ENCODE measurements at regions not wholly inside any gene's neighbourhood (a gene's known extent, or its start where the extent isn't known, plus 50 kb on each side); places are given as distances from the start of the nearest gene placed in this dataset.

DNA sequence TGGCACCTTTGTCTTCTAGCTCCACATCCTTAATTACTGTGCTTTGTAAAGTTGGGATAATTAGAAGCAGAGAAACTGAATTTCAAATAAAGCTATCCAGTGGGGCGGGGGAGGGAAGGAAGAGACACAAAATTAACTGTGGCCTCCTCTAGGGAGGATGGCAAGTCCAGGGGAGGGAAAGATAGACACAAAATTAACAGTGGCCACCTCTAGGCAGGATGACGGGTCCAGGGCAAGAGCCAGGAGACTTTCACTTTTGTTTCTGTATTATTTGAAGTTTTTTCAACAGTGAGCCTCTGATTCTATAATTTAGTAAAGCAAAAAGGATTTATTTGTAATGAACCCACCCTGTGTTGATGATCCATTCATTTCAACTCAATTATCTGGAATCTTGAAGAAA is 335.9 kb downstream of the MSX2 start:
- H3K27ac ChIP-seq (ENCODE audit: low read depth): no peak overlapping the region
- no peak for DNase-seq (ENCODE audit: extremely low spot score)
- WGBS: 56% methylated on average over 2 of the region's 2 CpGs
- H3K4me1 ChIP-seq (ENCODE audit: insufficient read depth): no peaks in the 10 kb centered on the region
- H3K36me3 ChIP-seq (ENCODE audit: insufficient read depth): no peaks in the 10 kb centered on the region
- peak overlapping the region; percentile 0 for H3K4me3 ChIP-seq (ENCODE audit: low read depth, low read length)

DNA sequence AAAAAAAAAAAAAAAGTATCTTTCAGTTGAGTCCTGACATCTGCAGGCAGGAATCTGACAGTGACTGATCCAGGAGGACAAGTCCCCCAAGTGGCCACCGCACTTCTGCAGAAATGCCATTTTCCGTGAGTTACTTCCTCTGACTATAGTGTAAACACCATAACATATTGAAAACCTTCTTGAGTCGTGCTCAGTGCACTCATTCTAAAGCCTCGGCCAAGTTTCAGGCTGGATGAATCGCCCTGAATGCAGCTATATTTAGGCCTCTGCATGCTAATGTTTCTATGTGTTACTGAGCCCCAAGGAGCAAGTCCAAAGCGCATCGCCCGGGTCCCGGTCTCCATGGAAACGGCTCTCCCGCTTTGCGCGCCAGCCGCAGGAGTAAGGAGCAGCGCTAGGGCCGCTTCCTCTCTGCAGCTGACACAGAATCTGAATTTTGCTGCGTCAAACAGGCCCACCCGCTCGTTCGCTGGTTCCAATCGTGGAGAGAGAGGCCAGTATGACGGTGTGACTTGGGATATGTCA is 335.4 kb downstream of the MSX2 start:
- DNase-seq (ENCODE audit: extremely low spot score): peak; percentile 35
- WGBS: 4% methylated on average over 22 of the region's 22 CpGs
- Histone ChIP-seq H3K36me3 (ENCODE audit: insufficient read depth) (no peaks in the 10 kb centered on the region), H3K4me3 (ENCODE audit: low read depth, low read length) (peak overlapping the region; percentile 0), H3K4me1 (ENCODE audit: insufficient read depth) (no peaks in the 10 kb centered on the region), H3K27ac (ENCODE audit: low read depth) (no peak overlapping the region)

- H3K36me3 ChIP-seq (ENCODE audit: insufficient read depth): no peaks in the 10 kb centered on the region
- DNase-seq (ENCODE audit: extremely low spot score): no peak
- H3K27ac ChIP-seq (ENCODE audit: low read depth): no peak overlapping the region
- 90% methylated on average over 4 of the region's 4 CpGs for WGBS
- no peaks in the 10 kb centered on the region for H3K4me1 ChIP-seq (ENCODE audit: insufficient read depth)
- H3K4me3 ChIP-seq (ENCODE audit: low read depth, low read length): no peak overlapping the region
These were observed 332.4 kb downstream of the MSX2 start for GRCh38 chr5:175056831-175057230.

- Histone ChIP-seq H3K4me1 (ENCODE audit: insufficient read depth) (no peaks in the 10 kb centered on the region), H3K4me3 (ENCODE audit: low read depth, low read length) (no peak overlapping the region), H3K27ac (ENCODE audit: low read depth) (no peak overlapping the region), H3K36me3 (ENCODE audit: insufficient read depth) (no peaks in the 10 kb centered on the region)
- DNase-seq (ENCODE audit: extremely low spot score): no peak
- 80% methylated on average over 3 of the region's 3 CpGs for WGBS
These were observed 329.9 kb downstream of the MSX2 start for GRCh38 chr5:175054243-175054642.

- no peaks in the 10 kb centered on the region for H3K4me1 ChIP-seq (ENCODE audit: insufficient read depth)
- H3K27ac ChIP-seq (ENCODE audit: low read depth): no peak overlapping the region
- no peaks in the 10 kb centered on the region for H3K36me3 ChIP-seq (ENCODE audit: insufficient read depth)
- no peak overlapping the region for H3K4me3 ChIP-seq (ENCODE audit: low read depth, low read length)
- WGBS: 79% methylated on average over 2 of the region's 2 CpGs
- DNase-seq (ENCODE audit: extremely low spot score): no peak
These were observed 328.0 kb downstream of the MSX2 start for GRCh38 chr5:175052351-175052750.

DNA sequence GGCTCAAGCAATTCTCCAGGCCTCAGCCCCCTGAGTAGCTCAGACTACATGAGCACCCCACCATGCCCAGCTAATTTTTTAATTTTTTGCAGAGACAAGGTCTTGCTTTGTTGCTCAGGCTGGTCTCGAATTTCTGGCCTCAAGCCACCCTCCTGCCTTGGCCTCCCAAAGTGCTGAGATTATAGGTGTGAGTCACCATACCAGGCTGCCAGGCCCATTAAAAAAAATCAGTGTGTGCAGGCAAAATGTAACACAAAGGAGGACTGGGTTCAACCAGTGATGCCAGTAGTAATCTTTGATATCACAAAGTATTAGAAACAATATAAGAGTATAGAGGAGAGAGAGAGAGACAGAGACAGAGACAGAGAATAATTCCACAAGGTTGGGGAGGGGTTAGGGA is 322.7 kb downstream of the MSX2 start:
- 46% methylated on average over 1 of the region's 1 CpG for WGBS
- no peaks in the 10 kb centered on the region for H3K4me1 ChIP-seq (ENCODE audit: insufficient read depth)
- no peak for DNase-seq (ENCODE audit: extremely low spot score)
- no peak overlapping the region for H3K4me3 ChIP-seq (ENCODE audit: low read depth, low read length)
- no peak overlapping the region for H3K27ac ChIP-seq (ENCODE audit: low read depth)
- H3K36me3 ChIP-seq (ENCODE audit: insufficient read depth): no peaks in the 10 kb centered on the region

DNA sequence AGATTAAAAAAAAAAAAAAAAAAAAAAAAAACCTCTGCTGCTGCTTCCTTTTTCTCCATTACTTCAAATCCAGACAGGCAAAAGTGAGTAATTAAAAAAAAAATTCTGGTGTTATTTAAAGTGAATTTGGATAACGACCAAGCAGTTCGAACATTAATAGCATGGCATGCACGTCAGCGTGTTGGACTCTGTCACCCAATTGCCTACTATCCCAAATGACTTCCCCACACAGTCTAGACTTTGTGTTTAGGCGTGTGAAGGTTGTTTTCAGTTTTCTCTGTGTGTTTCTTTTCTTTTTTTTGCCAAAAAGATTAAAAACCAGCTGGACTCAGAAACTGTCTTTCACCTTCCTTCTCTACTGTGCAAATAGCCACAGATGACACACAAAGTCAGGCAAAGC is 321.4 kb downstream of the MSX2 start:
- H3K27ac ChIP-seq (ENCODE audit: low read depth): no peak overlapping the region

GRCh38 chr5:175037820-175038219 is 313.4 kb downstream of the MSX2 start:
- Histone ChIP-seq H3K4me3 (ENCODE audit: low read depth, low read length) (no peak overlapping the region), H3K27ac (ENCODE audit: low read depth) (no peak overlapping the region), H3K4me1 (ENCODE audit: insufficient read depth) (no peaks in the 10 kb centered on the region), H3K36me3 (ENCODE audit: insufficient read depth) (no peaks in the 10 kb centered on the region)
- WGBS: over 99% methylated on average over 2 of the region's 2 CpGs
- no peak for DNase-seq (ENCODE audit: extremely low spot score)

More for the DNA sequence above, 321.4 kb downstream of the MSX2 start:
- DNase-seq (ENCODE audit: extremely low spot score): no peak
- WGBS: 72% methylated on average over 5 of the region's 5 CpGs
- Histone ChIP-seq H3K4me3 (ENCODE audit: low read depth, low read length) (no peak overlapping the region), H3K36me3 (ENCODE audit: insufficient read depth) (no peaks in the 10 kb centered on the region), H3K4me1 (ENCODE audit: insufficient read depth) (no peaks in the 10 kb centered on the region)

DNA sequence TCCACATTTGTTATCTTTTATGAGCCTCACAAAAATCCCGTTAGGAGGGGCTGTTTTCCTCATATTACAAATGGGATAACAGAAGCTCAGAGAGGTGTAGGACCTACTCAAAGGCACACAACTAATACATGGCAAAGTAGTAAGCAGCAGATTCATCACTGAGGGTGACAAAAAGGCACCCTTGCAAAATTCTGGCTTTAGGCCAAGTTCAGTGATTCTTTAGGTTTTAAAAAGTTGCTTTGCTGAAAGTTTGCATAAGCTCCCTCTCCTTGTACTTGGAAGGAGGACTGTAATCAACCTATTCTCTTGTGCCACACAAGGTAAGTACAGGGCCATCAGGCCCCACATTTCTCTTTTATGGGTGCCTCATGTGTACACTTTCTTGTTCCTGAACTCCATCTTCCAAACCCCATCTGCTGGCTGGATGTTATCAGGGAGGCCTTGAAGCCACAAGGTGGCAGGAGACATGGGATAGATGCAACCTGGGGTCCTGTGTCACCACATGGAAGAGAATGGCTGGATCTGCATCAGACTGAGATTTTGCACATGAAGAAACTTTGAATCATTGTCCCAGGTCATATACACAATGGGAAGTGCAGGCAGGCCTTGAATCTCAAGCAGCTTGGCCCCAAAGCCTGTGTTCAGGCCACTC is 311.6 kb downstream of the MSX2 start:
- WGBS: 17% methylated on average over 1 of the region's 1 CpG
- Histone ChIP-seq H3K36me3 (ENCODE audit: insufficient read depth) (no peaks in the 10 kb centered on the region), H3K4me1 (ENCODE audit: insufficient read depth) (no peaks in the 10 kb centered on the region)

DNA sequence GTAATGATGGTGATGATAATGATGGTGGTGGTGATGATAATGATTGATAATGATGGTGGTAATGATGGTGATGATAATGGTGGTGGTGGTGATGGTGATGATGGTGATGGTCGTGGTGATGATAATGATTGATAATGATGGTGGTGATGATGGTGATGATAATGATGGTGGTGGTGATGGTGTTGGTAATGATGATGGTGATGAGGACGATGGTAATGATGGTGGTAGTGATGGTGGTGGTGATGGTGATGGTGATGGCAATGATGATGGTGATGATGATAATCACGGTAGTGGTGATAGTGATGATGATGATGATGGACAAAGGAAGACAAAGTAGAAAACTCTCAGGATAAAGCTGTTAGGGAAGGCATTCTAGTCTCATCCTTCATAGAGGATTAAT is 310.5 kb downstream of the MSX2 start:
- DNase-seq (ENCODE audit: extremely low spot score): no peak
- Histone ChIP-seq H3K36me3 (ENCODE audit: insufficient read depth) (no peaks in the 10 kb centered on the region), H3K4me1 (ENCODE audit: insufficient read depth) (no peaks in the 10 kb centered on the region), H3K27ac (ENCODE audit: low read depth) (no peak overlapping the region), H3K4me3 (ENCODE audit: low read depth, low read length) (no peak overlapping the region)
- WGBS: 93% methylated on average over 3 of the region's 3 CpGs

More for the DNA sequence above, 311.6 kb downstream of the MSX2 start:
- Histone ChIP-seq H3K4me3 (ENCODE audit: low read depth, low read length) (no peak overlapping the region), H3K27ac (ENCODE audit: low read depth) (no peak overlapping the region)
- no peak for DNase-seq (ENCODE audit: extremely low spot score)

- no peak overlapping the region for H3K27ac ChIP-seq (ENCODE audit: low read depth)
- H3K4me3 ChIP-seq (ENCODE audit: low read depth, low read length): no peak overlapping the region
- no peaks in the 10 kb centered on the region for H3K36me3 ChIP-seq (ENCODE audit: insufficient read depth)
- H3K4me1 ChIP-seq (ENCODE audit: insufficient read depth): no peaks in the 10 kb centered on the region
- 72% methylated on average over 4 of the region's 4 CpGs for WGBS
- DNase-seq (ENCODE audit: extremely low spot score): no peak
These were observed 308.4 kb downstream of the MSX2 start for GRCh38 chr5:175032741-175033151.

GRCh38 chr5:175032013-175032412 is 307.6 kb downstream of the MSX2 start:
- no peaks in the 10 kb centered on the region for H3K36me3 ChIP-seq (ENCODE audit: insufficient read depth)
- no peak for DNase-seq (ENCODE audit: extremely low spot score)
- no peak overlapping the region for H3K27ac ChIP-seq (ENCODE audit: low read depth)
- no peaks in the 10 kb centered on the region for H3K4me1 ChIP-seq (ENCODE audit: insufficient read depth)
- H3K4me3 ChIP-seq (ENCODE audit: low read depth, low read length): no peak overlapping the region
- 79% methylated on average over 2 of the region's 2 CpGs for WGBS

DNA sequence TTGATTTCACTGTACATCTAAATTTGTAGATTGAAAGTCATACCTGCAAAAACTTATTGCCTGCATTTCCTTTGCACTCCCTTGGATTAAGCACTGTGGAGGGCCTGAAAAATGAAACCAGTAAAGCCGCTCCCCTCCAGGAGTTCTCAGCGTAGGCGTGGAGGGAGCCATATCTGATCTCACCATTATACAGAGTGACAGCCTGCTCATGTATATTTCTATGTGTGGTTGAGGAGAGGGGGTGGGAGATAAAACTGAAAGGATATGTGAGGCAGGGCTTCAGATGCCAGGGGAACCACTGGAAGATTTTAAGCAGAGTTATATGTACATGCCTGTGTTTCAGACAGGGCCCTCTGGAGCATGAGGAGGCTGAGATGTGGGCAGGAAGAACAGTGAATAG is 303.0 kb downstream of the MSX2 start:
- no peak overlapping the region for H3K4me3 ChIP-seq (ENCODE audit: low read depth, low read length)
- no peak for DNase-seq (ENCODE audit: extremely low spot score)
- H3K4me1 ChIP-seq (ENCODE audit: insufficient read depth): no peaks in the 10 kb centered on the region
- H3K27ac ChIP-seq (ENCODE audit: low read depth): no peak overlapping the region
- 85% methylated on average over 3 of the region's 3 CpGs for WGBS
- no peaks in the 10 kb centered on the region for H3K36me3 ChIP-seq (ENCODE audit: insufficient read depth)

DNA sequence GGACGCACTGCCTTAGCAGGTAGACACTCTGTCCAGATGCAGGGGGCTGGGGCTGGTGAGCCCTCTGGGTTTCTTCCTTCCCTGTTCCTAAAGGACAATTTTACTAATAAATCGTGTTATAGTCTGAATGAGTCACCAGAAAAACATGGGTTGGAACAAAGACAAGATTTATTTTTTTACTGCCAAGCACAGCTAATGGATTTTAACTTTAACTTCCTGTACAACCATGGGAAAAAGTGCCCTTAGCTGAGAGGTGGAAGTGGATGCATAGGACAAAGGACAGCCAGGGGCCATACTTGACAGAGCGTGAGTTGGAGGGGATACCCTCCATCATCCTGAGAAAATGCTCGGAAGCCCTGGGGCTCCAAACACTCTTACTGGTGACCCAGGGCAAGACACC is 300.7 kb downstream of the MSX2 start:
- H3K4me3 ChIP-seq (ENCODE audit: low read depth, low read length): no peak overlapping the region

More for the DNA sequence above, 300.7 kb downstream of the MSX2 start:
- Histone ChIP-seq H3K36me3 (ENCODE audit: insufficient read depth) (no peaks in the 10 kb centered on the region), H3K27ac (ENCODE audit: low read depth) (no peak overlapping the region), H3K4me1 (ENCODE audit: insufficient read depth) (no peaks in the 10 kb centered on the region)
- no peak for DNase-seq (ENCODE audit: extremely low spot score)
- 64% methylated on average over 4 of the region's 4 CpGs for WGBS

All from urinary bladder (tissue), 3 donors.